Nephron progenitor cell (in vitro differentiated cells): ENCODE measurements at regions not wholly inside any gene's neighbourhood (a gene's known extent, or its start where the extent isn't known, plus 50 kb on each side); places are given as distances from the start of the nearest gene placed in this dataset.

ENCODE experiments used
- DNase-seq: peaks from one replicate; pipeline ENCODE4 v3.0.0; 2021
- H3K27ac Mint-ChIP-seq: 2 replicates; pipeline ENCODE4 v1.8.0; 2021; ENCODE audit warnings: mild to moderate bottlenecking, moderate library complexity, mixed read lengths
- H3K27me3 Mint-ChIP-seq: 2 replicates; pipeline ENCODE4 v1.8.0; 2021; ENCODE audit warnings: mild to moderate bottlenecking, low read depth, mixed read lengths; ENCODE audit not compliant: poor library complexity
- H3K36me3 Mint-ChIP-seq: 2 replicates; pipeline ENCODE4 v1.8.0; 2021; ENCODE audit warnings: low read depth, mixed read lengths
- H3K4me1 Mint-ChIP-seq: 2 replicates; pipeline ENCODE4 v1.8.0; 2021; ENCODE audit warnings: mixed read lengths
- H3K4me3 Mint-ChIP-seq: 2 replicates; pipeline ENCODE4 v1.8.0; 2021; ENCODE audit warnings: mild to moderate bottlenecking, moderate library complexity, mixed read lengths
- H3K9me3 Mint-ChIP-seq: 2 replicates; pipeline ENCODE4 v1.8.0; 2021; ENCODE audit warnings: mild to moderate bottlenecking, moderate library complexity, mixed read lengths
- CTCF ChIP-seq: fragments of 200-600 bp; sonication (generic); IDR thresholded peaks from 2 replicates; pipeline ENCODE4 v1.5.0; 2021; ENCODE audit warnings: antibody characterized with exemption

GRCh38 chr4:165709516-165709915 is 163.5 kb upstream of the TLL1 start:
- Mint-ChIP-seq H3K9me3 (no peaks in the 10 kb centered on the region), H3K27ac (no peak overlapping the region), H3K4me1 (peaks cover 20% of the 10 kb centered on the region), H3K36me3 (no peaks in the 10 kb centered on the region), H3K27me3 (no peaks in the 10 kb centered on the region), H3K4me3 (no peak overlapping the region)
- no peak for TF ChIP-seq CTCF
- DNase-seq: no peak

DNA sequence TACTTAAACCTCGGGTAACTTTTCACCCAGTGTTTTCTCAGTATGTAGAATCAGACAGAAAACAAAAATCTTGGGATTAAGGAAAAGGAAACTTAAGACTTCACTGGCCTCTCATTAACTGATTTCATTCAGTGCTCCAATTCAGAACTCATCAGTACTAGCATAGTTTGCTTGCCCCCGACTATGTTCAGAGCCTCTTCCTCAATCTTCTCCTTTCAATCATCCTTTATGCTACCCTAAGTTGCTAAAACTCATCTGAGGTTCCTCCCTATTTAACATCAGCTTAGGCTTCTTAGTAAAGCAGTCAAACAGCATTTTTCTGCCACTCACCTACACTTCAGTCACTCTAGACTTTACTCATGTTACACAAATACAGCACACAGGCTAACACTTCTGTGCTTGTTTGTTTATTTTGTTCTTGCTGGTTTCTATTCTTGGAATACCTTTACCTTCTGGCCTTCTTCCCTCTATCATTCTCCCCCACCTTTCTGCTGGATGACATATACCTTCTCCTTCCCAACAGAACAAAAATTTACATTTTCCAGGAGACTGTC is 163.0 kb upstream of the TLL1 start:
- no peak overlapping the region for H3K27ac Mint-ChIP-seq
- no peaks in the 10 kb centered on the region for H3K9me3 Mint-ChIP-seq
- H3K4me3 Mint-ChIP-seq: no peak overlapping the region
- no peak for DNase-seq
- no peaks in the 10 kb centered on the region for H3K36me3 Mint-ChIP-seq
- H3K4me1 Mint-ChIP-seq: peaks cover 20% of the 10 kb centered on the region
- no peak for TF ChIP-seq CTCF
- no peaks in the 10 kb centered on the region for H3K27me3 Mint-ChIP-seq

DNA sequence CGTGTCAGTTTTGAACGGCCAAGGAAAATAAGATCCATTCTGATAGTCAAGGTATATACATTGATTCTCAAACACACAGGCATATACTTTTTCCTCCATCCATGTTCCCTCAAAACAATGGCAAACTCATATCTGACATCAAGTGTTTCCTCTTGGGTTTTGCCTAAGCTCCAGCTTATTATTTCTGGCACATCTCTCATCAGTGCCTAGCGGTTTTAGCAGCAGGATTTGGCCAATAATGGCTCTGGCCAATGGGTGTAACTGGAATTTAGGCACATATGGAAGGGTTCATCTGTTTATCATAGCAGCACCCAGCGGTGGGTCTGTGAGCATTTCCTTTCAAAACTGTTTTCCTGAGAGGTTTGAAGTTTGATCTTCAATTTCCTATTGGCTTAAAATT is 161.6 kb upstream of the TLL1 start:
- no peak overlapping the region for H3K27ac Mint-ChIP-seq
- H3K9me3 Mint-ChIP-seq: no peaks in the 10 kb centered on the region
- H3K27me3 Mint-ChIP-seq: no peaks in the 10 kb centered on the region
- H3K36me3 Mint-ChIP-seq: no peaks in the 10 kb centered on the region
- TF ChIP-seq CTCF: no peak
- no peak overlapping the region for H3K4me3 Mint-ChIP-seq
- DNase-seq: no peak
- H3K4me1 Mint-ChIP-seq: peaks cover 20% of the 10 kb centered on the region

GRCh38 chr4:165711912-165712311 is 161.1 kb upstream of the TLL1 start:
- DNase-seq: no peak
- Mint-ChIP-seq H3K27ac (no peak overlapping the region), H3K4me1 (peaks cover 20% of the 10 kb centered on the region), H3K27me3 (no peaks in the 10 kb centered on the region), H3K36me3 (no peaks in the 10 kb centered on the region), H3K9me3 (no peaks in the 10 kb centered on the region), H3K4me3 (no peak overlapping the region)
- TF ChIP-seq CTCF: no peak

GRCh38 chr4:165714650-165715049 is 158.4 kb upstream of the TLL1 start:
- no peak for DNase-seq
- no peak overlapping the region for H3K4me3 Mint-ChIP-seq
- no peaks in the 10 kb centered on the region for H3K9me3 Mint-ChIP-seq
- H3K4me1 Mint-ChIP-seq: peaks cover 10% of the 10 kb centered on the region
- H3K27ac Mint-ChIP-seq: no peak overlapping the region
- TF ChIP-seq CTCF: no peak
- H3K27me3 Mint-ChIP-seq: peaks cover 3% of the 10 kb centered on the region
- H3K36me3 Mint-ChIP-seq: no peaks in the 10 kb centered on the region

GRCh38 chr4:165715211-165715610 is 157.8 kb upstream of the TLL1 start:
- H3K27me3 Mint-ChIP-seq: peaks cover 3% of the 10 kb centered on the region
- DNase-seq: no peak
- H3K4me3 Mint-ChIP-seq: no peak overlapping the region
- TF ChIP-seq CTCF: no peak
- no peak overlapping the region for H3K27ac Mint-ChIP-seq
- H3K4me1 Mint-ChIP-seq: peaks cover 4% of the 10 kb centered on the region
- no peaks in the 10 kb centered on the region for H3K36me3 Mint-ChIP-seq
- no peaks in the 10 kb centered on the region for H3K9me3 Mint-ChIP-seq
